HG03432 (cell line): ENCODE measurements at regions not wholly inside any gene's neighbourhood (a gene's known extent, or its start where the extent isn't known, plus 50 kb on each side); places are given as distances from the start of the nearest gene placed in this dataset.
A peak's percentile ranks its signal among the peaks of the same experiment; 100 is the strongest.

ENCODE experiments used
- ATAC-seq: cut with Tn5 transposase; IDR thresholded peaks from one replicate; pipeline ENCODE4 v1.9.1; 2021; ENCODE audit warnings: mild to moderate bottlenecking, moderate library complexity; ENCODE audit not compliant: unreplicated experiment

DNA sequence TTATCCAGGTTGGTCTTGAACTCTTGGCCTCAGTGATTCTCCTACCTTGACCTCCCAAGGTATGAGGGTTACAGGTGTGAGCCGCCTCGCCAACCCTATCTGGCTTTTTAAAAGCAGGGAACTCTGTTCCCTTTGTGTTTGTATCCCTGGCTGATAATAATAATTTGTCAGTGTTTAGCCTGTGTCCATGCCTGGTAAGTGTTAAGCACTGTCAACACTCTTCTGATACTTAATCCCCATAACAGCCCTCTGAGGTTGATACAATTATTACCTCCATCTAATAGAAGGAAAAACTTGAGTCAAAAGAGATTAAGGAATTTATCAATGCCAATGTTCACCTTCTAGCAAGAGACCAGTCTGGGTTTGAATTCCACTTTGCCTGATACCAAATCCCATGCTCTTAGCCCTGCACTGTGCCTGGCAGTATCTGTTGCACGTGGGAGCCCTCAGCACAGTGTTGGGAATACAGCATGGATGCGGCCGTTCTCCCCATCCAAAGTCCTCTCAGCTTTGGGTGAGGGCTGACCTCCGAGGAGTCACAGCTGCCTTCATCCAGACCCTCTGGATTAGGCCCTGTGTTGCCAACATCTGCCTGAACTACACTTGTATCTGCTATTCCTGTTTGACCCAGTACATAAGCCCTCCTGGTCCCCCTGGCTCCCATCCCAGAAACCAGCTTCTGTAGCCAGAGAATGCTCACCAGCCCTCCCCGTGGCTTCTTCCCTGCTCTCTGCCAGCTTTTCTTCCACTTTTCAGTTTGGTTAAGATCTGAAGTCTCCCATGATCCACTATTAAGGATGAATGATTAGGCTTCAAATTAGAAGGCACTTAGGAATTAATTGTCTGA is 335.6 kb upstream of the ASIC2 start:
- no peak for ATAC-seq

DNA sequence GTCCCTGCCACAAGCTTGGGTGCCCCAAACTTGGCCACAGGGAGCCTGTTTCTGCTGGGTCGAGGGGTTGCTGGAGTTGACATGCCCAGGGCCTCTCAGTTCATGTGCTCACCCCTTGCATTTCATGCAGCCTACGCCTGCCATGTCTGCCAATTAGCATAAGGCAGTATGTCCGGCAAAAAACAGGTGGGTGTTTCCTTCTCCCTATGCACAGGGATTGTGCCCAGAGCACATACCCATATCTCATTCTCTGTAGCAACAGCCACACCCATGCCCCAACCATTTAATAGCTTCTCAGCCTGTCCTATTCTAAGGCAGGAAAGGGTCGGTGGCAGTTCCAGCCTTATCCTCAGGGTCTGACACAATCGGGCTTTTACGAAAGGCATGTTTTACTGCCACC is 340.4 kb upstream of the ASIC2 start:
- no peak for ATAC-seq

DNA sequence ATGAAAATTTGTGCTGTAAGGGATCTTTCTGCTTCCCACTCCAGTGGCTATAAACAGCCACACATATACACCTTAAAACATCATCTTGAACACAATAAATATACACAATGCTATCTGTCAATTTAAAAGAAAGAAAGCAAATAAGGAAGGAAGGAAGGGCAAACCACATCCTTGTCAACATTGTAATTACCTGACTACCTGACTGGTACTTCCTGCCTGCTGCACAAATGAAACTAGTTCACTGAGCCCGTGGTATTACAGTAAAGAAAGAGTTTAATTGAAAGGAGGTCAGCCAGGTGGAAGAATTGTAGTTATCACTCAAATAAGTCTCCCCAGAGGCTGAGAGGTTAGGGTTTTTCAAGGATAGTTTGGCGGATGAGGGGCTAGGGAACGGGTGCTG is 344.4 kb upstream of the ASIC2 start:
- ATAC-seq: no peak

DNA sequence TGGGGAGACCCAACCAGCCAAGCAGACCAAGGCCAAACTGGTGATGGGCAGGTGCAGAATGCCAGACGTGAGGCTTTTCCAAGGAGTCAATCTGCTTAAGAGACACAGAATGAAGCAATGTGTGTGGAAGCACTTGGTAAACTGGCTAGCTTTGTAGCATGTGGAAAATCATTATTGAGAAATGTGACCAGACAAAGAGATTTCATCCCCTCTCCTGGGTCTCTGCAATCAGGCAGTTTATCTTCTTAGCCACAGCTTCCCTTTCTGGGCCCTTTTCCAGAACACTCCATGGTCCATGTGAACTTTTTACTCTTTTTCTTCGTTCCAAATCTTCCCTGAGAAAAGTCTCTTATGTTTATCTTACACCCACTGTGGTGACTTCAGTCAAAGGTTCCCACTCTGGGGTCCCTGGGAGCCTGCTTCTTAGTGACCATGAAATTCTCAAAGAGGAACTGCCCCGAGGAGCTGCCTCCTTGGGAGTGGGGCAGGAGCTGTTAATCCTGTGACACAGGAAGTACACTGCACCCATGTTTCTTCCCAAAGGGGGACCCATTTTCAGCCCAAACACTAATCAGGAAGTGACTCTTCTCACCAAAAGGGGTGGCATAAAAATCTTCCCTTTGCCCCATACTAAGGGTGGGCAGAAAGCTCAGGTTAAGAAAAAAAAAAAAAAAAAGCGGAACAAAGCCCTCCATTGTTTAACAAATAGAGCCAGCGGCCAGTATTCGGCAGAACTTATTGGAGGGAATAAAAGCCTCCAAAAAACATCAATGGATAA is 346.2 kb upstream of the ASIC2 start:
- no peak for ATAC-seq

DNA sequence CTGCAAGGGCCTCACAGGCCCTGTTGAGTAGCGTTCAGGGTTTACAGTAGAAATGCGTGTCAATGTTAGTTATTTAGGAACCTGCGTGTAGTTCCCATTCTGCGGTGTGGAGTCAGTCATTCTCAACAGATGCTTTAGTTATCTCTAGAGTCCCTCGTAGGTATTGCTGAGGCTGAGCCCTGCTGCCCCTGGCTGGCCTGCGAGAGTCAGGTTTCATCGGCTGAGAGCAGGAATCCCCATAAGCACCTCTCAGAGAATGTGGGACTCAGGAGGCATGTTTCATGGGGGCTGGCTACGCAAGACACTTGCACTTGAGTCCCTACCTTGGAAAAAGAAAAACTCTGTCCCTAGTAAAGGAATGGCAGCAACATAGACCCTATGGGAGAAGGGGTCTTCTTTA is 347.5 kb upstream of the ASIC2 start:
- ATAC-seq: no peak

DNA sequence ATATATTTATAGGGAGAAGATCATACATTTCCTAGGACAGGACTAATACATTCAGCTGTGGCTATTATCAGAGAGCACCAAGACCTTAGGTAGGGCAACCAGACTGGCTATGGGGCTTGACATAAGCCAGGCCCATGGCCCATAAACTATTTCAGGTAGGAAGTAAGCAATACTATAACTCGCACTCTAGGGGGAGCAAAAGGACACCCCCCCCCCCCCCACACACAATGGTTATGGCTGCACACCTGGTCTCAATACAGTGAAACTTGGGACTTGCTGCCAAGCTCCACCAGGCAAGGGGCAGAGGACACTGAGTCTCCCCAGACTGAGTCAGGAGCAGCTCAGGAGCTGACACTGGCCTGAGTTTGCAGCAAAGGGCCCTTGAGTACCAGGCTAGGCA is 348.9 kb upstream of the ASIC2 start:
- no peak for ATAC-seq

DNA sequence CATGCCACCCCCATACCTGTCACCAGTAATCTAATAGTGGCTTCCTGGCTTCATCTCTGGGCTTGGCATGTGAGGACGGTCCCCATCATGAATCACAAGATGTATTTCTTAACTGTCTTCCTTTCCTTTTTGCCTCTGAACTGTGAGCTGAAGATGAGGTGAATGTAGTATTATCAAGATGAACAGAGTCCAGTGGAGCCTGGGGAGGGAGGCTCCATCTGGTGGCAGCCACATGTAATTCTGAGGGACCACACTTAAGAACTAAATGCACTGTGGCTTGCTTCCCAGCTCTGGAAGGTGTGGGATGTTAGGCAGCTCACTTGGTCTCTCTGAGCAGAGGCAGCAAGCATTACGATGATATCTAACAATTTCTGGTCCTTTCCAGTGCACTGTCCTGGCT is 354.9 kb upstream of the ASIC2 start:
- no peak for ATAC-seq

DNA sequence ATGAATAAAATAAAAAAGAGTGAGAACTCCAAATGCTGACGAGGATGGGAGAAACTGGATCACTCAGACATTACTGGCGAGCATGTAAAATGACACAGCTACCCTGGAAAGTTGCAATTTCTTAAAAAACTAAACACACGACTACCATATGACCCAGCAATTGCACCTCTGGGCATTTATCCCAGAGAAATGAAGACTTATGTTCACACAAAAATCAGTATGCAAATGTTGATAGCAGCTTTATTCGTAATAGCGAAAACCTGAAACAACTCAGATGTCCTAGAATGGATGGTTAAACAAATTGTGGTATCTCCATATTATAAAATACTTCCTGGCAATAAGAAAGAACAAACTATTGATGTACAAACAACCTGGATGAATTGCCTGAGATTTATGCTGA is 357.2 kb upstream of the ASIC2 start:
- no peak for ATAC-seq

DNA sequence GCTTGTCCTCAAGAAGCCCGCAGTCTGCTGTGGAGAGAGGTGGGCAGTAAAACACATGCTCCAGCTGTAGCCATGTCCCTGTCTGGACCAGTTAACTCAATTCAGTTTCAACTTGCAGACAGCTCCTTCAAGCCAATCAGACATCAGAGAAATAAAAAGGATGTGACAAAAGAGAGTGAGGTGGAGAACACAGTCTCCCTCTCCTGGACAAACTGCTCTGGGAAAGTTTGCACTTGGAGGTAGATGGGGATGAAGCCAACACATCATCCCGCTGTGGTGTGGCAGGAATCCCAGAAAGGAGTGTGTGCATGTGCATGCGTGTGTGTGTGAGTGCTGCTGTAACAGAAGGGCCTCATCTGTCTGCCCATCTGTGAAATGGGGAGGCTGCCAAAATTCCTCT is 358.6 kb upstream of the ASIC2 start:
- ATAC-seq: no peak

DNA sequence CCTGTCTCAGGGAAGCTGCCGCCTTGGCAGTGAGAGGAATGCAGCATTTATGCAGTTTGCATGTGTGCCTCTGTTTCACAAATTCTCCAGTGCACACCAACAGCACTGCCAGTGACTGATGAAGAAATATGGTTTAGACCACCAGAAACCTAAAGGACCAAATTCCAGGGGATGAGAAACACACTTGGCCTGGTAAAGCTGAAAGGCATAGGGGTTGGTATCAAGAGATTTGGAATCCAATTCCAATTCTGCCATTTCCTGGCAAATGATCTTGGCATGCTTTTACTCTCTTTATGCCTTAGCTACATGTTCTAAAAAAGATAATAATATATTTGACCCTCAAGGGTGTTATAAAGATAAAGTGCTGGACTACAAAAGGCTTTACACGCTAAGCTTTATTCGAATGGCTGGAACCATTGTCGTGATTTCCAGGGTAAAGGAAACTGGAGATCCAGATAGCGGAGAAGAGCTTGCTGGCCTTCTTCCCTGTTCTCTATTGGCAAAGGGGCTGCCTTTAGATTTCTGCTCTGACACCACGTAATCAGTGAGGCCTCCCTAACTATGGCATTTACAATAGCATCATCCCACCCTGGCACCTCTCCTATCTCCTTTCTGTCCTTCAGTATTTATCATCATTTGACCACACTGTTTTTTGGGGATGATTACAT is 359.8 kb upstream of the ASIC2 start:
- ATAC-seq: no peak

DNA sequence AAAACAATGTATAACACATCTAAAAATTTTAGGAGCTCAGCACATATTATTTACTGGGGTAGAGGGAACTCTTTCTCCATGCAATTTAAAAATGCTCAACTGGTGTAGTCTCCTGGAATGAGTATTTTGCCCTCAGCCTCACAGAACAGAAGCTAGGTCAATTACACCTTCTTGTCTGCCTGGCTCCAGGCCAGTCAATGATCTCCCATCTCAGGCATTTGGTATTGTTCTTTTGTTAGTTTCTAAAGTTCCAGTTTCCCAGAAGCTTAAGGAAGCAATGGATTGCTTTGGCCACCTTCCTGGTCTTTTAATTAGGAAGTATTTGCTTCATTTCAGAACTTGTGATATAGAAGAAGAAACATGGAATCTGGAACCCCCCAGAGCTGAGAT is 360.3 kb upstream of the ASIC2 start:
- no peak for ATAC-seq

DNA sequence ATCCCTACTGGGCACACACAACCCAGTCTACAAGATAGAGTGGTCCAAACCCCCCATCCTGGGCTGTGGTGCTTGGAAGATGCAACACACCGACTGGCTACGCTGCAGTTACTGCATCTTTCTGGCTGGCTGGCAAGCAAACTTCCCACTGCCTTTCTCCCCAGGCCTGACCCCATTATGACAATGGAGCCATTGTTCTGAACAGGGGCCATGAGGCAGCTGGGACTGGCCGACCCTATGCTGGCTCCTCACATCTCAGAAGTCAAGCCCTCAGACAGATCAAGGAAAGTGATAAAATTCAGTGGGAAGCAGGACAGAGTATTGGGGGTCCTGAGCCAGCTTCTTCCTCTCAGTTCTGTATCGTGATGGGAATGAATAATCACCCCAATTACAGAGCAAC is 364.1 kb upstream of the ASIC2 start:
- no peak for ATAC-seq

DNA sequence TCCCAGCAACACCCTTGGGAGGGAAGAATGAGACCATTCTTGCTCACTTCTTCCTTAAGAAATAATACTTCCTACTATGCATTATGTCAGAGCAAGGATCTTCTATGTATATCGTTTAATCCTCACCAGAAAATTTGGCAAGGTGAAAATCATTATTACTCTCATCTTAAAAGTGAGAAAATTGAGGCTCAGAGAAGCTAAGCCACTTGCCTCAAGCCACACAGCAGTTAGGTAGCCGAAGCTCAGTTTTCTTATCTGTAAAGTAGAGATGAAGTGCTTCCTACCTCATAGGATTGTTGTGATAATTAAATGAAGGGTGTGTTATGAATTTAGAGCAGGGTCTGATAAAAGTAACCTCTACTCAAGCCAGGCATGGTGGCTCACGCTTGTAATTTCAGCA is 368.9 kb upstream of the ASIC2 start:
- ATAC-seq: no peak

DNA sequence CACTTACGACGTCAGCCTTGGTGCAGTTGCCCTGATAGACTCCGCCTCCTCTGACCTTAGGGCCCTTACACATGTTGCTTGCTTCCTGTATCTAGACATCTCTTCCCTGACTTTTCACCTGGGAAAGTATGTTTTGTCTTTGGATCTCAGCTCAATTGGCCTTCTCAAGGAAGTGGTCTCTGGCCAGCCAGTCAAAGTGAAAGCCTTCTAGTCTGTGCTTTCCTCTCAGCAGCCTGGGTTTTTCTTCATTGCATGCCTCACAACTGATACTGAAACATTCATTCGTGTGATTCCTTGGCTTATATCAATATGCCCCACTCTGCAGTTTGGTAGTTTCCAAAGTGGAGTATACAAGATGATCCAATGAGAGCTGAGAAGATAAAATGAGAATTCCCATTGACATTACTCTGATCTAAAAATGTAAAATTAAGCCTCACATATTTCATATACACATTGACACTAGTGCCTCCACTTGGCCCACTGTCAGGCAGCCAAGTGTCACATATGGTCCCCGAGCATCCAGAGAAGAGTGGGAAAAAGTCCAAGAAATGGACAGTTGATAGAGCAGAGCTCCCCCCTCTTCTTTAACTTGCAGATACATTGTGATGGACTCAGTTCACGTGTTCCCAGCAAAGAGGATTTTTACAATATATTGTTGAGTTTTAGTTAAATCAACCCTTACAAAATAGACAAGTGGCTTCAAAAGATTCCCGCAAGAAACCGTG is 371.2 kb upstream of the ASIC2 start:
- no peak for ATAC-seq

DNA sequence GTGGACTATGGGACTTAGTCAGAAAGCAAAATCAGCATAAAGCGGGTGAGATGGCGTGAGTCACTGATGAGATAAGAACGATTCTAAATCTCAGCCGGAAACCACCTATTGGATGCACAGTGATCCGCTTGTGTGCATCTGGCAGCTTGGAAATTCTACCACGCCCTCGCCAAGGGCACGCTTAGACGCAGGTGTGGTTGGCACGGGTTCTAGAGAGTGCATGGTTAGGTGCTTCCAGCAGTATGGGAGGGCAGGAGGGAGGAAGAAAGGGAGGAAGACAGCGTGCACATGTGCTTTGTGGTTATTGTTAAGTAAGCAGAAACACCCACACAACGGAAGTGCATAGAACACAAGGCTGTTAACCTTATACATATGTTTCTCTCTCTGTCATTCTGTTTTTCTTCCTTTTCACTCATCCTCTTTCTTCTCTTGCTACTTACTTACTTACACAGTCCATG is 374.0 kb upstream of the ASIC2 start:
- ATAC-seq: peak; percentile 52

DNA sequence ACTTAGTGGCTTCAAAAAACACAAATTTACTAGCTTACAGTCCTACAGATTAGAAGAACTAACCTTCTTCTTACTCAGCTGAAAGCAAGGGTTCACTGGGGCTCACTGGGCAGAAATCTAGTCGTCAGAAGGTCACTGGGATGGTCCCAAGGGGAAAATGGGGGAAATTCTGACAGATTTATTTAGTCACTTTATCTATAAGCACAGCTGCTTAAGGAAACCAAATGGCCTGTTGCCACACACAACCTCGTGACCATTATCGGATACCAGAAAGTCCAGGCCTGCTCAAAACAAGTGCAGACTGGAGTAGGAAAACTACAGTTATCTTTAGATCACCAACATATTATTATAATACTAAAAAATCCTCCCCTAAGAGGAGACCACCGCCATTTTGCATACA is 374.6 kb upstream of the ASIC2 start:
- ATAC-seq: no peak

DNA sequence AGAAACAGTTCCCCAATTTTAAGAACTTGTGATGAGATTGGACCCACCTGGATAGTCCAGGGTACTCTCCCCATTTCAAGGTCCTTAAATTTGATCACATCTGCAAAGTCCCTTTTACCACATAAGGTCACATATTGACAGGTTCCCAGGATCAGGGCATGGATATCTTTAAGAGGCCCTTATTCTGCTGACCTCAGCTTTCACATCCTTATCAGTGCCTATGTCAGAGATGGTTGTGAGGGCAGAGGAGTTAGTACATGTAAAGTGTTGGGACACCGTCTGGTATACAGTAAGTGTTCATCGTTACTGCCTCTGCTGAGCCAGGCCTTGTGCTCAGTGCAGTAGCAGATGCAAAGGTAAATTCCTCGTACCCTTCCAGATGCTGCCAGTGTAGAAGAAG is 375.4 kb upstream of the ASIC2 start:
- ATAC-seq: no peak

DNA sequence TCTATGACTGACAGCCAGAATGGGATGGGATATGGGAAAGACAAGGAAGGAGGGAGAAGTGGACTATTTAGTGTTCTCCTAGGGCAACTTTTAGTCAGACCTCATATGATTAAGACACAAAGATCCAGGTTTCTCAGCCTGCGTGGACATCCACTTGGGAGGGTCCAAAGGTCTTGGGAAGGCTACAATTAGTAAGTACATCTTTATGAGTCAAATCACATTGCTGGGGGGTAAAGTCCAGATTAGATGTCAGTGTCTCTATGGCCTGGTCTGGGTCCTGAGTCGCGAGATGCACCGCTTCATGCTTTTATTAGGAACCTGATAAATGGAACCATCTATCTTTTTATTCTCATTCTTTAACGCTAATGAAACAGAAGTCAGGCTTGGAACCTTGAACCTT is 378.4 kb upstream of the ASIC2 start:
- no peak for ATAC-seq

DNA sequence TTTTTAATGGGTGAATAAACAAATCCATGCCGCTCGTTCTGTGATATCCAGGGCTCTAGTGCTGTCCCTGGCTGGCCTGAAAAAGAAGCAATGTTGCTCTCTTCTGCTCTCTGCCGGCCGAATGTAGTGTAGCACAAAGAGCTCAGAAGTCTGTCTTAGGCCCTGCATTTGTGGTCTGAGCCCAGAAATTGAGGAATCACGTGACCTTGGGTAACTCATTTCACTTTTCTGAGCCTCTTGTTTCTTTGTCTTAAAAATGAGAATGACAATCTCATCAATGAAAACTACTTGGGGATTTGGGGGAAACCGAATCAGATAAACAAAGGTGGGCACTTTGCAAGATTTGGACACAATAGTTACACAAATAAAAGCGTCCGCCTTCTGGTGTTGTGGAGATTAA is 381.6 kb upstream of the ASIC2 start:
- peak; percentile 49 for ATAC-seq

DNA sequence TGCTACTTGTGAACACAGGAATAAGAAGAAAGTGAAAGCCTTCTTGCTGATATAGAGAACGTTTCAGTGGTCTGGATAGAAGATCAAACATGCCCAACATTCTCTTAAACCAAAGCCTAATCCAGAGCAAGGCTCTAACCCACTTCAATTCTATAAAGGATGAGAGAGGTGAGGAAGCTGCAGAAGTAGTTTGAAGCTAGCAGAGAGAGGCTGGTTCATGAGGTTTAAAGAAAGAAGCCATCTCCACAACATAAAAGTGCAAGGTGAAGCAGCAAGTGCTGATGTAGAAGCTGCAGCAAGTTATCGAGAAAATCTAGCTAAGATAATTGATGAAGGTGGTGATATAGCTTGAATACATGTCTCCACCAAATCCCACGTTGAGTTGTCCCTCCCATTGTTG is 383.3 kb upstream of the ASIC2 start:
- ATAC-seq: no peak

DNA sequence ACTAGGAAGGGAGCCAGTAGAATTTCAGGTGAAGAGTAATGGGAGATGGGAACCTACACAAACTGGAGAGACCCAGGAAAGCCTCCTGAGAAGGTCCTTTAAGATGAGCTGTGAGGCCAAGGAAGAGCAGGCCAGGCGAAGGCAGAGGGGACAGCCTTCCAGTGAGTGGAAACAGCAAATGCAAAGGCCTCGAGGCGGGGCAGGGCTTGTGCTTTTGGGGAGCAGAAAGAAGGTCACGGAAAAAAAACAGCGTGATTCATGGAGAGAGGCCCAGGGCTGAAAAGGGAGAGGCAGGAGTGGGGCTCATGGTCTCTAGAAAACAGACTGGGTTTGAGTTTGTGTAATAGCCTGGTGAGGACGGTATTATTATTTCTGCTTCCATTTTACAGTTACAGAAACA is 386.5 kb upstream of the ASIC2 start:
- no peak for ATAC-seq
